ENCODE measurements at regions not wholly inside any gene's neighbourhood (a gene's known extent, or its start where the extent isn't known, plus 50 kb on each side); places are given as distances from the start of the nearest gene placed in this dataset.
"Not testable (repeated sequence)": the region's sequence is repeated elsewhere in the genome, so short reads cannot be mapped to it uniquely, and the experiment has no call there.

DNA sequence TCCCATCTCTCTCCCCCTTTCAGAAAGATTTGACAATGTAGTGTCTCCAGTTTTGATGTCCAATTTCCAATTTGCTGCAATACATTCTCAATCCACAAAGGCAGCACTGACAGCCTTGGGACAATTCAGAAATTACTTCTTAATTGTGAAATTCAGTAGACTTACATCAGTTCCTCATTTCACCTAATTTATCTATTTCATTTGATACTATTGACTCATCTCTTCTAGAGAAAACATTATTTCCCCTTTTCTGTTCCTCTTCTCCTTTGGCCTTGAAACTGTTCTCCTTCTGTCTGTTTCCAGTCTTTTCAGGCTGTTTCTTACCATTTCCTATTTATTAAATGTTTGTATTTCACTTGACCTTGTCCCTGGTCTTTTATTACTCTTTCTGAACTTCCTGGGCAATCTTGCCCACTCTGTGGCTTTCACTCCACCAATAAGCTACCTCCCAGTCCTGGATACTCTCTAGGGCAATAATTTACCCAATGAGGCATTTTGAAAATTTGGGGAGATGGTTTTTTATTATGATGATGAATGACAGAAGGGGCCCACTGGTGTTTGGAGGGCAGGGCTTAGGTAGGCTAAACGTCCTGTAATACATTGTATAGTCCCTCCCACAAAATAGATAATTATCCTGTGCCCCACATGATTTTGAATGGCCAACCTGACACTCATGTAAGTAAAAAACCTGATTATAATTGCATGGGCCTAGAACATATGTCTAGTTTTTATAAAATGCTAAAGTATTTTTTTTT lies 498.0 kb upstream of the BOD1L1 start:
- DNase-seq = no peak

DNA sequence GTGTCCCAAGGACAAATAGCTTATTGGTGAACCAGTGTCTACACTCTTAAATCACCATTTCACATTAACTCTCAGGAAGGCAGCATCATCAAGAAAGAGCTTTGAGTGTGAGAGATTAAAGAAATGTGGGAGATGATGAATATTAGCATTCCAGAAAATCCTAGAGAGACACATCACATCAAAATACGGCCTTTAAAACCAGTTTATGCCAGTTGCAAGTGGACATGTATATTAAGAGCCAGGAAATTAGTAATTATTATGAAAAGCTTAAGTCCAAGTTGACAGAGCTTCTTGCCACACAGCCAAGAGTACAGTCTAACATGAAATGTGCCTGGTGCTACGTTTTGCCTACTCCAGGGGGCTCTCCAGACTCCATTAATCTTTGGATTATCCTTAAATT lies 503.0 kb upstream of the BOD1L1 start:
- DNase-seq = no peak

DNA sequence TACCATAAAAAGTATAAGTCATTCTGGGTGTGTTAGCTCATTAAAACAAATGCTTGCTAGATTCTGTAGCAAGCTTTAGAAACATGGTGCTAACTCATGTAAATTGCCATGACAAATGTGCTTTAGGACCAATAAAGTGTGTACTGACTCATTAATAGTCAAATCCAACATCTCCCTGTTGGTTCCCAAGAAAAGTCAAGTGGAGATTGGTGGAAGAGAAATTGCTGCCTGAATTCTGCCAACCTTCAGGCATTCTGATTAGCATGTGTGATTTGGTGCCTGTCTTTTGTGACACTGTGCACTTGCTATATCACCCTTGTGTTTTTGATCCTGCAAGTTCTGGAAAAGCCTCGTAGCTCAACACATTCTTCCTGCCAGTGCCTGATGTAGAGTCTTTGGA lies 503.8 kb upstream of the BOD1L1 start:
- no peak for DNase-seq

DNA sequence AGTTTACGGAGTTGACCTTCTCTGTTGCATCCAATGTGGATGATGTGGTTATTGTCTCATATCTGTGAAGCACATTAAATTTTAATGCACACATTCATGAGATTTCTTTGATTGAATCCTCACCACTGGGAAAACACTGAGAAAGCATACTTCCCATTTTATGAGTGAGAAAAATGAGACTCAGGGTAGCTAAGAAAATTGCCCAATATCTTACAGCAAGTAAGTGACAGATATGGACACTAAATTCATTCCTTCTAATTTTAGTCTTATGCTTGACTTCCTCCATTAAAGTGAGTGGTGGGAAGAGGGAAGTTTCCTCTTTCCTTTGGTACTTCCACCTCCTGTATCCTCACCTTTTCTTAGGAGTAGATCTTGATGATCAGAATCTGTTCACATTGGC lies 504.8 kb upstream of the BOD1L1 start:
- DNase-seq = no peak

DNA sequence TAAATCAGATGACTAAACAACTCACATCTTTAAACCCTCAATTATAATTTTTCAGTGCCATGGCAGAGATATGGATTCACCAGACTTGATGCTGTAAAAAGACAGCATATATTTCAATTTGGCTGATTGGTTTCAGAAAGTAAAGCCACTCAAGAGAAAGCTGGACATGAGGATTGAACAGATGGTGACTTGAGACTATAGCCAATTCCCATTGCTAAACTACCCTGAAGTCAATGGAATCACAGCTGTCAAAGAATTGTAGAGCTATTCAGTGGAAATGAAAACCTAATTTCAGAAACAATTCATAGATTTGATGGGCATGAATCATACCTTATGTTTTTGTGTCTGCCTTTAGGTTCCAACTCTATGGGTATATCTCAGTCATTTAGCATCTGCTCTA lies 510.6 kb upstream of the BOD1L1 start:
- DNase-seq = no peak

DNA sequence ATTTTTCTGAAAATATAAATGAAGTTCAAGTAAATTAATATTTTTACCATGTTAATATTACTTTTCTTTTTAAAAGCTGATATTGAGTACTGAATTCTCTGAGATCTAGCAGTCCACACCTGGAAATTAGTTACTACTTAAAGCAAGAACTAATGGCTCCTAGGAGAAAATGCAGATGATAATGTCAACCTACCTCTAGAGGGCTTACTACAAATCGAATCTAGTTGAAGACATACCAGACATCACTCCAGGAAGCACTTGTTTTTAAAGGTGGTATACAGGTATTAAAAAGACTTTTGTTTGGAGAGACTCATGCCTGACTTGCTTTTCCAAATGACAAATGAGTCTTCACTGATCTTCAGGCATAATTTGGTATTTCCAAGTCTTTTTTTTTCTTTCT lies 516.4 kb upstream of the BOD1L1 start:
- DNase-seq = no peak

DNA sequence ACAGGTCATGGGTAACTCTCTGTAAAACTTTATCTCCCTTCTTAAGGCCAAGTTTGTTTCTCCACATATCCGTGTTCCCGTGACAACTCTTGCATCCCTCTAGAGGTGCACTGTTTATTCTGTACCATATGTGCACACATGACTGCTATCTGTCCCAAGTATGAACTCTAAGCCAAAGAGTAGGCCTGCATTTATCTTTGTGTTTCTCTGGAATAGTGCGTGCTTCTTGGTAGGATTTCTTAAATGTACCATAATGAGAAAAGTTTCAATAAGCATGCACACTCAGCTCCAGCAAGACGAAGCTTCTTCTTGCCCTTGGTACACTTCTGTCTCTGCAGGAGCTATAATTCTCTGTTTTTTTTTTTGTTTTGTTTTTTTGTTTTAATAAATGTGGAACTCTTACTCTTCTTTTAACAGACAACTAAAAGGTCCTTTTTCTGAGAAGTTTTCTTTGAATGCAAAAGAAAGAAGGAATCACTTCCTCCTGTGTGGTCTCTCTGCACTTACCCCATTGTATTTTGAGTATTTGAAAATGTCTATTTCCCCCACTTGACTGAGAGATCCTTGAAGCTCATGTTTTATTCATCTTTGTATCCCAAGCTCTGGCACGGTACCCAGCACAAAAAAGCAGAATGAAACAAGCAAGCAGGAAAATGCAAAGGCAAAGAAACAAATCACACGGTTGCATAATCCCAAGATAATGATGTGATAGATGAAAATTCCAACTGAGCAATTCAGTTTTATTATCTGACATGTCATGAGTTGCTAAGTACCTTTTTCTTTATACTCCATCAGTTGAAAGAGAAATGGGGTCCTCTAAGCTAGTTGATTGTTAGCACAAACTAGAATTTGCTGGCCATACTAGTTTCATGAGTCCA lies 521.9 kb upstream of the BOD1L1 start:
- no peak for DNase-seq

DNA sequence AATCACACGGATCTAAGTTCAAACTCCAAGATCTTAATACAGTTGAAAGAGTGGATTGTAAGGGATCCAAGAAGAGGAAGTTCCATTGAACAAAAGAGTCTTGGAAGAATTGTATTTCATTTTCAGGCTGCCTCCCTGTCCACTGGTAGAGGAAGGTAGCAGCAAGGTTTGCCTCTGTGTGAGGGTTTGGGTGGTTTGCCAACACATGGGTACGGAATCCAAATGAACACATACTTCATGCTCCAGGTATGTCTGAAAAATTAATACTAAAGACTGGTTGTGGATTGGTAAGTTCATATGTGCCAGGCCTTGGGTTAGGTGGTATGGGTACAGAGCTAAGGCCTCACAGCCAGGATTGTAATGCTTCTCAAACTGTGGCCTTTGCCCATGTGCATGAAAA lies 523.6 kb upstream of the BOD1L1 start:
- DNase-seq = no peak

DNA sequence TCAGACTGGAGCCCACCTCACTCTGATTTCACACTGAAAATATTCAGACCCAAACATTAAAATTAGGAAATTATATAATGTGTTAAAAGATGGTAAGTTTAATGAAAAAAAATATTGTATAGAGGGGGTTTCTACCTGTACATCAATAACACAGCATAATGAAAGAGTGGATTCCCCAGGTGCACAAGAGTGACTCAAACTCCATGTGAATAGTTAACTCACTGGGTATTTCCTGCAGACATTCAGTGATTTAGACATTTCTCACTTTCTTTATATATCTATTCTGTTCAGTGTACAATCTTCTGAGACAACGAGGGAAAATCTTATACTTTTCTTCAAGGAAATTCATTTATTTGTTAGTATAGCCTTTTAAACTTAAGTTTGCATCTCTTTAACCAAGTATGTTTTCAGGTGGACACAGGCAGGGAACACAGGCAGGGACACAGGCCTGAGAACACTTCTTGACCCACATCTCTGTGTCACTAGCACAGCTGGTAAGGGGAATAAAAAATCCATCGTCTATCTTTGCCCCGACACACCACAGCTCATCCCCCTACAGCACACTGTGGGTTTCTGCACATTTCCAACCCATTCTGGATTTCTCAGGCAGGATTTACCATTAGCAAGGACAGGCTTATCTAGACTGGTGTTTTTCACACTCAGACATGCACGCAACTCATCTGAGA lies 525.5 kb upstream of the BOD1L1 start:
- no peak for DNase-seq

DNA sequence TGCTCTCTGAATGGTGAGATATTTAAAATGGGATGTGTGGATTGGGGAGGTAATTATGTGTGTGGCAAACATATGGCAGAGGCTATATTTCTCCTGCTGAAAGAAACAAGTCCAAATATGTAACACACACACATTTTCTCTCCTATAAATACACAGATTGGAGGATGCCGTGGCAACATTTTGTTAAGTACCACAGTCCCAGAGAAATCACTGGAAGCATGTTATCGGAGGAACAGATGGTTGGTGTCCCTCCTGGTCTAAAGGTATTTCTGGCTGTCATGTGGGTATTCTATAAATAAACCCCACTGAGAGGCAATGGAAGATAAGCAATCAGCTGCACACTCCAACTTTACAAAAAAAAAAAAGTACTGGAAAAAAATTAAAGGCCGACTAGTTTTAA lies 528.3 kb upstream of the BOD1L1 start:
- DNase-seq = no peak

DNA sequence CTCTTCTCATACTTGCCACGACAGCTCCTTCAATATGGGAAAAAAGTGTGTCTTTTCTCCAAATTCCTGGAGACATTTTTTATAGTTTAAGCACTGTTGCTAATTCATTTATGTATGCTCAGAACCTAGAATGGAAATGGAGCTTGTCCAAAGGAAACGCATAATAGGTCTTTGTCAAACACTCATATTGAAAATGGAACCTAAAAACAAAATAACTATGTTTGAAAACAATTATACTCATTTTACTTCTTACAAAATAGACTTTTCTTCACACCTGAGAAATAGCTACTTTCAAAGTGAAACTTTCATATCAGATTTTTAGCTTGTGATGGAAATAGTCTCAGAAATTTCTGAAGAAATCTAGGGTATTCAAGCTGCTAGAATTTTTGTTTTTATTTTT lies 529.7 kb upstream of the BOD1L1 start:
- DNase-seq = no peak

DNA sequence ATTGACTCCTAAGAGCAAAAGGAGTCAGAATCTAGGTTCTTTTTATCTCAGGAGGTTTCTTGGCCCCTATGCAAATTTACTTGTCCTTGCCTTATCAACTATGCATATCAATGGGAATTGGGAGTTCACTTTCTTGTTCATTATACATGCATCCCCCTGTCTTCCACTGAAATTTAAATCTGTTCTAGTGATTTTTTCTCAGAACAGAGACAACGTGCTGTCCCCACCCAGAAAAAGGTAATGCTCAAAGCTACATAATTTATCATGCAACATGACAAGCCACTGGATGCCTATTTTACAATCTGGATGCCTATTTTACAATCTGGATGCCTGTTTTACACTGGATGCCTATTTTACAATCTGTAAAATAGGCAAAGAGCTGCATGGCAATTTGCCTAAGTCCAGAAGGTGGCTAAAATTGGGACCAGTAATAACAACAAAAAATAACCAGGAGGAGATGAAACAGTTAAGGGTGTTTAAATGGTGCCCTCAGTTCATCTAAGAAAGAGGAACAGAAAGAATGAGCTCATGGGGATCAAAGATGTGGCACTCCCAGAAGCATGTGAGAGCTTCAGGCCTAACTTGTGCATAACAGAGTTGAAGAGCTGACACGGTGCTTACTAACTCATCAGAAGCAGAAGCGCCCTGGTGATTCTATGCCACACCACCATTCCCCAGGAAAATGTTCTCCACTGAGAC lies 537.8 kb upstream of the BOD1L1 start:
- no peak for DNase-seq

DNA sequence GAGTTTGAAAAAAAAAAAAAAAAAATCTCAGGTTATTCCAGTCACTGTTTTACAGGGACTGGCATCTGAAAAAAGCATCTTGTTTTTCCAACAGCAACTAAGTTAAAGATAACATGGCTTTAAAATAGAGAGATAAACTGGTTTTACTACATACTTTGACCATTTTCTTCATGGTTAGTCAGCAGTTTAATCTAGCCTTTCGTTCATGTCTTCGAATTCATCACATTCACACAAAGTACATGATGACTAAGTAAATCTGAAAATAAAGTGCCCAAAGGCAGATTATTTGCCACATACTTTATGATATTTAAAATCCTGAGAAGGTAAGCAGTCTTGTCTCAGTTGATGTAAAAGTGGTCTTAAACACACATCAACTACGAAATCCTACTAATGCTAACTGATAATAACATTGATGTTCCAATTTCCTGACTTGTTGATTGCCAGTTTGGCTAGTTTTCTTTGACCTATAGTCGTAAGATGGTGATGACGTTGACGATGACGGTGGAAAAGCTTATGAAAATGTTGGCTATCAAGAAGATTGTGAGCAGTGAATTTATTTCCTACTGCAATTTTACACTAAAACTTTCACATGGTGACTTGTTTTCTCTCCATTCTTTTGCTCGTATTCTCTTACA lies 540.5 kb upstream of the BOD1L1 start:
- no peak for DNase-seq

DNA sequence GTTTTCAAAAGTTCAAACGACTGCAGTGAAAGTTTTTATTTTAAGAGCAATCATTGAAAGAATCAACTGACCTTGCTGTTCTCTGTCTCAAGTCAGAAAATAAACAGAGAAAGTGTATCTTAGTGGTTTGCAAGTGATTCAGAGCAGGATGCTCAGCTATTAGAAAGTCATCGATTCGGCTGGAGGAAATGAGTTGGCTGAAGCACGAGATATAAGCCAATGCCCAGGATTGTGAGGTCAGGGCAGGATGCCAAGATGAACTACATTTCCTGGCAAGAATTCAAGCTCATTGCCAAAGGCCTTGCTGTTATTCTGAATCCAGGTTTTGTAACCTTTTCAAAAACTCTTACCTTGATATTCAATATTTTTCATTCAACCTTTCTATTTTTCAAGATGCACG lies 541.4 kb upstream of the BOD1L1 start:
- DNase-seq = no peak

DNA sequence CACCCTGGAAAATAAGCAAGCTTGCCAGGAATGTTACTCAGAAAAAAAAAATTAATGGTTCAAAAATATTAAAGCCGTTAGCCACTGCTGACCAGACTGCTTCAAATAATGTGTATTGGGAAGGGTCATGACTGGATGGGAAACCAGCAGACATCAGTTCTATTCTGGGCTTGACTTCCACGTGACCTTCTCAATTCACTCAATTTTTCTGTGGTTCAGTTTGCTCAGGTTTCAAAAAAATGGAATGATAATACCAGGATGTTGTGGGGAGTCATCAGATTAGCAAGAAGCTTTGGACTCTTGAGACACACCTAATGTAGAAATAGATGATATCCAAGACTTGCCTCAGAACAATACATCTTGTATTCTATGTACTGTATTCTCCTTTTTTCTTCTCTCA lies 541.9 kb upstream of the BOD1L1 start:
- no peak for DNase-seq

DNA sequence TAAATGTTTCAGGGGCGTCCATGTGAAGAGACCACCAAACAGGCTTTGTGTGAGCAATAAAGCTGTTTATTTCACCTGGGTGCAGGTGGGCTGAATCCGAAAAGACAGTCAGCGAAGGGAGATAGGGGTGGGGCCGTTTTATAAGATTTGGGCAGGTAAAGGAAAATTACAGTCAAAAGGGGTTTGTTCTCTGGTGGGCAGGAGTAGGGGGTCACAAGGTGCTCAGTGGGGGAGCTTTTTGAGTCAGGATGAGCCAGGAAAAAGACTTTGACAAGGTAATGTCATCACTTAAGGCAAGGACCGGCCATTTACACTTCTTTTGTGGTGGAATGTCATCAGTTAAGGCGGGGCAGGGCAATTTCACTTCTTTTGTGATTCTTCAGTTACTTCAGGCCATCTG lies 542.4 kb upstream of the BOD1L1 start:
- not testable (repeated sequence) for DNase-seq

DNA sequence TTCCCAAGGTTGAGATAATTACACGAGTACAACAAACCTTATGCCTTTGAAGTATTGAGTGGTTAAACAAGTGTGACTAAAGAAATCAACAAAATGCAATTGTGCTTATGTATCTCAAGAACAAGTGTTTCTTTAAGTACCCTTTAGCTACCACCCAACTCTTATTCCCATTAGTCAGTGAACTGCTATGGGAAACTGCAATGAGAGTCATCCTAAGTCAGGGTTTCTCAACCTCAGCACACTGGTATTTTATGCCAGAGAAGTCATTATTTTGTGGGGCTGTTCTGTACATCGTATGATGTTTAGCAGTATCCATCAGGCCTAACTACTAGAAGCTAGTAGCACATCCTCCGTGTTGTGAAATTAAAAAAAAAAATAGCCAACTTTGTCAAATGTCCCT lies 549.1 kb upstream of the BOD1L1 start:
- DNase-seq = no peak

DNA sequence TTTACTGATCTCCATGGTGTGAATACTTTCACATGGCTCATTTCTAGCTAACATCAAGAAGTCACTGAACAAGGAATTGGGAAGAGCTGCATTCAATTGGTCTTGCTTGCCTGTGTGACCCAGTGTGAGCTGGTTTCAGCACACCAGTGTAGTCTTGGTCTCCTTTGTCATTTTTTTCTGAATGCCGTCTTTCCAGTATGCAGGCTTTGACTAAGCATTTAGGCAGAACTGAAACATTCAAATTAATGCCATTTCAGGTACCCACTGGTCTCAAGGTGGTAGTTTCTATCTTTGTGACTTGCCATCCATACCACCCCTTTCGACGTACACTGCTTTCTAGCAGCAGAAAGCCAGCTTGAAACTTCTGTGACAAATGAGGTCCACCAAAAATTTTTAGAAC lies 550.5 kb upstream of the BOD1L1 start:
- DNase-seq = no peak

DNA sequence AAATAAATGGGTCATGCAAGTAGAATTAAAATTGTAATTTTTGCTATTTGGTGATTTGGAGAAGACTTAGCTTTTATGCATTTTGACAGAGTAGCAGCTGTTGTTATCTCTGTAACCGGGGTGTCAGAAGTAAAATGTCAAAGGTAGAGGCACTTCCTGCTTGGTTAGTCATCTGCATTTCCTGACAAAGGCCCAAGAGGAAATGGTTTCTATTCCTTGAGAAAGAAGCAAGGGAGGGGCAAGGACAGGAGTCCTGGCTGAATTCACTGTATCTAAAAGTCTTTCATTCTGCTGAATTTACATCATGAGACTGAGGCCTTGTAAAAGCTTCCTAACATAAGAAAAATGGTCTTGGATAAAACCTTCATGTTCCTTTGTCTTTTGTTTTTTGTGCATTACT lies 550.9 kb upstream of the BOD1L1 start:
- no peak for DNase-seq

DNA sequence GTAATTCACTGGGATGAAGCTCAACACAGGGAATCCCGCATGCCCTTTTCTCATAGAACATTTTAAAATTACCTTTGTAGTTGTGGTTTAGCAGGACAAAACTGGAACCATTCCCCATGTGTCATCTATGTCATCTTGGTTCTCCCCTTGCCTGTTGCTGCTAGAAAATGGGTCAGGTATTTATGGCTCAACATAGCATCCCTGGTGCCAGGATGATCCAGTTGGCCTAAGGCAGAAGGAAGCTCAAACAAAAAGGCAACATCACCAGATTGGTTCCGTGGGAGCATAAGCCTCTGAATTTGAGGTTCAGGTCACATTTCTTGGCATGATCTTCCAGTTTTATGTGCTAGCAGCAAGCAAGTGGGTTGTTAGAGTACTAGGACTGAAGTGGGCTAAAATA lies 552.6 kb upstream of the BOD1L1 start:
- no peak for DNase-seq

DNA sequence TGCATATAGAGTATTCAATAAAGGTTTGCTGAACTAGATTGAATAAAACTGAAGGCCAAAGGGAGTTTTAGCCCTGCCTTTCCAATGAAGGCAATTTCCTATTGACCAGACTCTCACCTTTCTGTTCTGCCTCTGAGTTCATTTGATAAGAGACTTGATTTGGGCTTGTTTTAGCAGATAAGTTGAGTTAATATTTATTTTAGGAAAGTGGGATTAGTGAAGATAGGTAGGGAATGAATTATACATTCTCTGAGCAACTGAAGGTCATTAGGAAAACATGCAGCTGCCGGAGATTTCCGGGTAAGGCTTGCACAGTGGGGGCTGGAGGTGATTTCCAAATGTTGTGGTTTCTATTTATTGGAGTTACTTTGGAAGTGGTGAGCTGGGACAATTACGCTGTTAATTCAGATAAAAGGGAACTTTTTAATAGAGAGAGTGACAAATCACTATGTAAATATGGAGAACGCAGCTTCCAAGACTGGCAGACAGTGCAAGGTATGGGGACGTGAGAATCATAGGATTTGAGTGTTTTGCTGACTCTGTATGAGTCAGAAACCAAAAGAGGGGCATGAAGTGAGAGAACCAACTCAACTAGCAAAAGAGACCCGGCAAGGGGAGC lies 553.6 kb upstream of the BOD1L1 start:
- no peak for DNase-seq

DNA sequence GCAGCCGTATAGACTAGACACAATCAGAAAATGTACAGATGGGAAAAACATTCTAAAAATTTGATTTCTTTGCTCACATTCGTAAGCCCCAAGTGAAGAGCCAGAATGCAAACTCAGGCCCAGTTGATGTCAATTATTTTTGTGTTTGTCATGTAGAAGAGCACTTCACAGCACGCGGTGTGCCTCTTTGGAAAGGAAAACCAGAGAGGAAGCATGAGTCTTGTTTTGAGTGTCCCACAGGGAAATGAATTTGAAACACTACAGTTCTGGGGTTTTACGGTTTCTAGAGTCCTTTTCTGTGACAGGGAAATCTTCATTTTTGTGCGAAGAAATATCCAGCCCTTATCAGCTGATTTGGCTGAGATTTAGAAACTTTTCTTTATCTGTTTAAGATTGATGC lies 554.6 kb upstream of the BOD1L1 start:
- no peak for DNase-seq
